ENCODE measurements at regions not wholly inside any gene's neighbourhood (a gene's known extent, or its start where the extent isn't known, plus 50 kb on each side); places are given as distances from the start of the nearest gene placed in this dataset.

DNA sequence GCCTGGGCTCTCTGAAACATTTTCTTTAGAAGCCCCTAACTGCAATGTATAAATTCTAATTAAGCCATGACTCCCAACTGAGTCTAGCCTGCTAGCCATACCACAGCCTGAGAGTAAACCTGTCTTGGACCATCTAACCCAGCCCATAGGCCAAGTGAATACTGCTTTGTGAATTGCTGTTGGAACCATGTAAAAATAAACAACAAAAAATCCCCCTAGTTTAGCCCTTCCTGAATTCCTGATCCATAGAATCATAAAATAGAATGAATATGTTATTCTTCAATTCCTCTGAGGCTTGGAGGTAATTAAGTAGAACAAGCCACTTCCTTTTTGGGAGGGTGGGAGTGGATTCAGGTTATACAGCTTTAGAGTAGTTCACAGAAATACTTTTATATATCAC lies 1496.4 kb downstream of the MRPL39 start:
- TF ChIP-seq CTCF (IDR thresholded peaks at IDR 0.05) (no peak), POLR2A (IDR thresholded peaks at IDR 0.05) (no peak), POLR2AphosphoS5 (IDR thresholded peaks at IDR 0.05) (no peak)
